WTC11 (cell line): ENCODE measurements at regions not wholly inside any gene's neighbourhood (a gene's known extent, or its start where the extent isn't known, plus 50 kb on each side); places are given as distances from the start of the nearest gene placed in this dataset.

ENCODE experiments used
- ATAC-seq: fragments of 200-7000 bp; cut with Tn5 transposase; 2 replicates; pipeline ENCODE4 v1.10.0; 2021; ENCODE audit warnings: mild to moderate bottlenecking, moderate library complexity
- CTCF ChIA-PET: fragments of 300-600 bp; sonication (Branson Sonifier 250); formaldehyde crosslinking; loops from one replicate; lab custom pipeline; 2021; ENCODE audit warnings: antibody characterized with exemption; lab: Charles Lee
- POLR2A ChIA-PET: fragments of 350-600 bp; sonication (Branson Sonifier 250); formaldehyde crosslinking; loops from one replicate; lab custom pipeline; 2021; ENCODE audit warnings: antibody characterized with exemption; lab: Charles Lee
- DNase-seq: peaks from one replicate; pipeline ENCODE4 v3.0.0; 2021; ENCODE audit warnings: low spot score
- H3K27ac Mint-ChIP-seq: 2 replicates; pipeline ENCODE4 v1.8.0; 2021; ENCODE audit warnings: mixed read lengths
- H3K27me3 Mint-ChIP-seq: 2 replicates; pipeline ENCODE4 v1.8.0; 2021; ENCODE audit warnings: low read depth, mild to moderate bottlenecking, moderate library complexity, mixed read lengths
- H3K36me3 Mint-ChIP-seq: 2 replicates; pipeline ENCODE4 v1.8.0; 2021; ENCODE audit warnings: mixed read lengths
- H3K4me1 Mint-ChIP-seq: 2 replicates; pipeline ENCODE4 v1.8.0; 2022; ENCODE audit warnings: mixed read lengths
- H3K4me3 Mint-ChIP-seq: 2 replicates; pipeline ENCODE4 v1.8.0; 2021; ENCODE audit warnings: mild to moderate bottlenecking, moderate library complexity, mixed read lengths
- H3K9me3 Mint-ChIP-seq: 2 replicates; pipeline ENCODE4 v1.8.0; 2021; ENCODE audit warnings: mixed read lengths
- AFF4 ChIP-seq: sonication (generic); formaldehyde crosslinking; IDR thresholded peaks from 2 replicates; pipeline ENCODE4 v1.8.1; 2023; ENCODE audit warnings: mild to moderate bottlenecking, missing genetic modification reagents, borderline replicate concordance
- ATF3 ChIP-seq: sonication (generic); formaldehyde crosslinking; conservative IDR thresholded peaks from 2 replicates; pipeline ENCODE4 v1.8.1; 2022; ENCODE audit warnings: mild to moderate bottlenecking, missing genetic modification reagents
- CDX4 ChIP-seq: fragments of 250-450 bp; sonication (Bioruptor Pico); IDR thresholded peaks from 2 replicates; pipeline ENCODE4 v1.9.0; 2021; ENCODE audit warnings: moderate library complexity, mild to moderate bottlenecking, inconsistent platforms, borderline replicate concordance
- CREB1 ChIP-seq: sonication (generic); formaldehyde crosslinking; IDR thresholded peaks from 2 replicates; pipeline ENCODE4 v1.8.0; 2023; ENCODE audit warnings: mild to moderate bottlenecking, missing genetic modification reagents
- CREM ChIP-seq: sonication (generic); formaldehyde crosslinking; IDR thresholded peaks from 2 replicates; pipeline ENCODE4 v1.8.1; 2022; ENCODE audit warnings: mild to moderate bottlenecking, missing genetic modification reagents, moderate library complexity
- ELF4 ChIP-seq: sonication (generic); formaldehyde crosslinking; IDR thresholded peaks from 2 replicates; pipeline ENCODE4 v1.8.1; 2022; ENCODE audit warnings: low read depth, mild to moderate bottlenecking, moderate library complexity, missing genetic modification reagents
- ERG ChIP-seq: fragments of 250-450 bp; sonication (Bioruptor Pico); IDR thresholded peaks from 2 replicates; pipeline ENCODE4 v1.8.0; 2021; ENCODE audit warnings: mild to moderate bottlenecking
- ESRRA ChIP-seq: sonication (generic); formaldehyde crosslinking; IDR thresholded peaks from 2 replicates; pipeline ENCODE4 v1.8.1; 2022; ENCODE audit warnings: mild to moderate bottlenecking, missing genetic modification reagents, borderline replicate concordance
- FOXK1 ChIP-seq: sonication (generic); formaldehyde crosslinking; IDR thresholded peaks from 2 replicates; pipeline ENCODE4 v1.8.0; 2022; ENCODE audit warnings: mild to moderate bottlenecking, moderate library complexity, missing genetic modification reagents
- FOXP4 ChIP-seq: sonication (generic); formaldehyde crosslinking; IDR thresholded peaks from 2 replicates; pipeline ENCODE4 v1.8.0; 2022; ENCODE audit warnings: mild to moderate bottlenecking, missing genetic modification reagents
- GABPB1 ChIP-seq: sonication (generic); formaldehyde crosslinking; IDR thresholded peaks from 2 replicates; pipeline ENCODE4 v1.8.1; 2023; ENCODE audit warnings: mild to moderate bottlenecking, missing genetic modification reagents
- HMGA2 ChIP-seq: fragments of 250-450 bp; sonication (Bioruptor Pico); IDR thresholded peaks from 2 replicates; pipeline ENCODE4 v1.4.0; 2021; ENCODE audit warnings: mild to moderate bottlenecking, moderate library complexity
- IRF2 ChIP-seq: sonication (generic); formaldehyde crosslinking; IDR thresholded peaks from 2 replicates; pipeline ENCODE4 v1.8.0; 2022; ENCODE audit warnings: low read depth, missing genetic modification reagents, borderline replicate concordance
- KAT7 ChIP-seq: sonication (generic); formaldehyde crosslinking; IDR thresholded peaks from 2 replicates; pipeline ENCODE4 v1.8.1; 2023; ENCODE audit warnings: missing genetic modification reagents, mild to moderate bottlenecking, borderline replicate concordance
- NFATC4 ChIP-seq: fragments of 250-450 bp; sonication (Bioruptor Pico); IDR thresholded peaks from 2 replicates; pipeline ENCODE4 v1.9.0; 2021; ENCODE audit warnings: mild to moderate bottlenecking
- PRDM15 ChIP-seq: sonication (generic); formaldehyde crosslinking; IDR thresholded peaks from 2 replicates; pipeline ENCODE4 v1.8.0; 2022; ENCODE audit warnings: missing genetic modification reagents
- PREB ChIP-seq: sonication (generic); formaldehyde crosslinking; IDR thresholded peaks from 2 replicates; pipeline ENCODE4 v1.8.1; 2022; ENCODE audit warnings: mild to moderate bottlenecking, missing genetic modification reagents, moderate library complexity, borderline replicate concordance
- PRRX2 ChIP-seq: fragments of 250-450 bp; sonication (Bioruptor Pico); IDR thresholded peaks from 2 replicates; pipeline ENCODE4 v1.8.0; 2021; ENCODE audit warnings: mild to moderate bottlenecking
- SMAD3 ChIP-seq: sonication (generic); formaldehyde crosslinking; IDR thresholded peaks from 2 replicates; pipeline ENCODE4 v1.8.0; 2022; ENCODE audit warnings: missing genetic modification reagents, mild to moderate bottlenecking, borderline replicate concordance
- TP53 ChIP-seq: sonication (generic); formaldehyde crosslinking; IDR thresholded peaks from 2 replicates; pipeline ENCODE4 v1.8.1; 2023; ENCODE audit warnings: mild to moderate bottlenecking, missing genetic modification reagents
- ZBTB21 ChIP-seq: sonication (generic); formaldehyde crosslinking; IDR thresholded peaks from 2 replicates; pipeline ENCODE4 v1.8.1; 2023; ENCODE audit warnings: mild to moderate bottlenecking, missing genetic modification reagents, borderline replicate concordance
- ZNF138 ChIP-seq: sonication (generic); formaldehyde crosslinking; conservative IDR thresholded peaks from 2 replicates; pipeline ENCODE4 v1.8.1; 2022; ENCODE audit warnings: mild to moderate bottlenecking, moderate library complexity, missing genetic modification reagents
- ZNF317 ChIP-seq: sonication (generic); formaldehyde crosslinking; IDR thresholded peaks from 2 replicates; pipeline ENCODE4 v1.8.1; 2023; ENCODE audit warnings: low read depth, mild to moderate bottlenecking, moderate library complexity, missing genetic modification reagents, borderline replicate concordance
- ZNF423 ChIP-seq: fragments of 250-450 bp; sonication (Bioruptor Pico); IDR thresholded peaks from 2 replicates; pipeline ENCODE4 v2.1.2; 2022; ENCODE audit warnings: mild to moderate bottlenecking, moderate library complexity
- ZNF671 ChIP-seq: fragments of 250-450 bp; sonication (Bioruptor Pico); IDR thresholded peaks from 2 replicates; pipeline ENCODE4 v1.8.0; 2021; ENCODE audit warnings: mild to moderate bottlenecking

- no peak for TF ChIP-seq KAT7 (CRISPR knock-in tag)
- TF ChIP-seq SMAD3 (CRISPR knock-in tag) = no peak
- TF ChIP-seq FOXP4 (CRISPR knock-in tag) = no peak
- TF ChIP-seq TP53 (CRISPR knock-in tag) = no peak
- no peak for TF ChIP-seq CREB1
- TF ChIP-seq ZBTB21 = no peak
- TF ChIP-seq ZNF317 (CRISPR knock-in tag) = no peak
- no peak for TF ChIP-seq ELF4 (CRISPR knock-in tag)
- no peak for TF ChIP-seq ZNF671 (CRISPR knock-in tag)
Observed at GRCh38 chr18:55830544-55830943, 242.6 kb upstream of the TCF4 start (continued).

GRCh38 chr18:55821219-55821618, 233.2 kb upstream of the TCF4 start:
- Mint-ChIP-seq H3K27me3 (no peaks in the 10 kb centered on the region; the same call in 1 of the 2 replicates), H3K4me3 (no peak overlapping the region), H3K4me1 (no peaks in the 10 kb centered on the region), H3K36me3 (no peaks in the 10 kb centered on the region), H3K9me3 (peaks cover 8% of the 10 kb centered on the region), H3K27ac (no peak overlapping the region)
- POLR2A ChIA-PET = no interaction called here
- no peak for DNase-seq
- CTCF ChIA-PET = interaction anchor here (0.5 kb wide), 1 partner anchor 770 kb away, joined by 3 read pairs; no protein-coding TSS in a partner anchor
- ATAC-seq = no peak
- TF ChIP-seq CREM (CRISPR knock-in tag) = no peak
- TF ChIP-seq NFATC4 (CRISPR knock-in tag) = no peak
- TF ChIP-seq ZNF423 (CRISPR knock-in tag) = no peak
- no peak for TF ChIP-seq ESRRA (CRISPR knock-in tag)
- TF ChIP-seq IRF2 (CRISPR knock-in tag) = no peak
- TF ChIP-seq ERG = no peak
- no peak for TF ChIP-seq GABPB1 (CRISPR knock-in tag)
- no peak for TF ChIP-seq AFF4 (CRISPR knock-in tag)
- no peak for TF ChIP-seq FOXK1 (CRISPR knock-in tag)
- TF ChIP-seq PRDM15 (CRISPR knock-in tag) = no peak
- TF ChIP-seq ATF3 (CRISPR knock-in tag) = no peak
- no peak for TF ChIP-seq TP53 (CRISPR knock-in tag)
- no peak for TF ChIP-seq HMGA2 (CRISPR knock-in tag)
- TF ChIP-seq PRRX2 (CRISPR knock-in tag) = no peak
- TF ChIP-seq PREB (CRISPR knock-in tag) = no peak
- no peak for TF ChIP-seq ZBTB21
- no peak for TF ChIP-seq ZNF138 (CRISPR knock-in tag)
- no peak for TF ChIP-seq CDX4 (CRISPR knock-in tag)
